Loucy (cell line): ENCODE measurements at regions not wholly inside any gene's neighbourhood (a gene's known extent, or its start where the extent isn't known, plus 50 kb on each side); places are given as distances from the start of the nearest gene placed in this dataset.

Experiments used
- EZH2phosphoT487 ChIP-seq: fragments of 200-600 bp; IDR thresholded peaks from 2 replicates; pipeline ENCODE4 v1.6.1; 2018; ENCODE audit warnings: antibody characterized with exemption, mild to moderate bottlenecking, moderate library complexity, borderline replicate concordance
- TF ChIP-seq, protein P1 (sequence below): fragments of 200-600 bp; sonication (generic); conservative IDR thresholded peaks from 2 replicates; pipeline ENCODE4 v1.5.1; 2014; ENCODE audit warnings: mild to moderate bottlenecking, antibody characterized with exemption, low read length

DNA sequence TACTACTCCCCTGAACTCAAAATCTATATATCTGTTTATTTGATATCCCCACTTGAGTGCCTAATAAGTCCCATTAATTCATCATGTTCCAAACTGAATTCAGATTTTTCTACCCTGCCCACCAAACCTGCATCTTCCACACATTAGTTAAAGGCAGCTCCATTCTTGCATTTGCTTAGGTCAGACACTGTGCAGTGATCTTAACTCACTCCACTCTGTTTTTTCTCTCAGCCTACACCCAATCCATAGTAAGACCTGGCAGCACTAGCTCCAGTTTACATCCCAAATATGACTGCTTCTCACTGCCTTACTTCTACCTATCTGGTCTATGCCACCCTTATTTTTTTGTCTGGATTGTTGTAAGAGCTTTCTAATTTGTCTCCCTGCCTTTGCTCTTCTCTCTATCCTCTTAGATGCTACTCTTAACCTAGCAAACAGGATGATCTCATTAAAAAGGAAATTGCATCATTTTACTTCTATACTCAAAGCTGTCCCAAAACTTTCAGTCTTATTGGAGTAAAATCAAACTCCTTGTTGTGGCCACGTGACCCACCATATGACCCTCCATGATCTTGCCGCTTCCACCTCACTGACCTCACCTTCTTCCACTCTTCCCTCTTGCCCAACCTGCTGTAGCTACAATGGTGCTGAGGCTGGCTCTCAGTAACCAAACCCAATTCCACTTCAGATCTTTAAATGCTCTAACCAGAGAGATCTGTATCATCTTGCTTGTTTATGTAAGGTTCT lies 274.9 kb upstream of the FANCL start:
- TF ChIP-seq, protein P1, sequence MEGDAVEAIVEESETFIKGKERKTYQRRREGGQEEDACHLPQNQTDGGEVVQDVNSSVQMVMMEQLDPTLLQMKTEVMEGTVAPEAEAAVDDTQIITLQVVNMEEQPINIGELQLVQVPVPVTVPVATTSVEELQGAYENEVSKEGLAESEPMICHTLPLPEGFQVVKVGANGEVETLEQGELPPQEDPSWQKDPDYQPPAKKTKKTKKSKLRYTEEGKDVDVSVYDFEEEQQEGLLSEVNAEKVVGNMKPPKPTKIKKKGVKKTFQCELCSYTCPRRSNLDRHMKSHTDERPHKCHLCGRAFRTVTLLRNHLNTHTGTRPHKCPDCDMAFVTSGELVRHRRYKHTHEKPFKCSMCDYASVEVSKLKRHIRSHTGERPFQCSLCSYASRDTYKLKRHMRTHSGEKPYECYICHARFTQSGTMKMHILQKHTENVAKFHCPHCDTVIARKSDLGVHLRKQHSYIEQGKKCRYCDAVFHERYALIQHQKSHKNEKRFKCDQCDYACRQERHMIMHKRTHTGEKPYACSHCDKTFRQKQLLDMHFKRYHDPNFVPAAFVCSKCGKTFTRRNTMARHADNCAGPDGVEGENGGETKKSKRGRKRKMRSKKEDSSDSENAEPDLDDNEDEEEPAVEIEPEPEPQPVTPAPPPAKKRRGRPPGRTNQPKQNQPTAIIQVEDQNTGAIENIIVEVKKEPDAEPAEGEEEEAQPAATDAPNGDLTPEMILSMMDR, result no peak
- no peak for TF ChIP-seq EZH2phosphoT487
